HG02840 (cell line): ENCODE measurements at regions not wholly inside any gene's neighbourhood (a gene's known extent, or its start where the extent isn't known, plus 50 kb on each side); places are given as distances from the start of the nearest gene placed in this dataset.

Experiments used
- ATAC-seq: cut with Tn5 transposase; IDR thresholded peaks from one replicate; pipeline ENCODE4 v1.9.1; 2021; ENCODE audit warnings: mild to moderate bottlenecking, moderate library complexity, moderate number of reproducible peaks; ENCODE audit not compliant: unreplicated experiment, low FRiP score

DNA sequence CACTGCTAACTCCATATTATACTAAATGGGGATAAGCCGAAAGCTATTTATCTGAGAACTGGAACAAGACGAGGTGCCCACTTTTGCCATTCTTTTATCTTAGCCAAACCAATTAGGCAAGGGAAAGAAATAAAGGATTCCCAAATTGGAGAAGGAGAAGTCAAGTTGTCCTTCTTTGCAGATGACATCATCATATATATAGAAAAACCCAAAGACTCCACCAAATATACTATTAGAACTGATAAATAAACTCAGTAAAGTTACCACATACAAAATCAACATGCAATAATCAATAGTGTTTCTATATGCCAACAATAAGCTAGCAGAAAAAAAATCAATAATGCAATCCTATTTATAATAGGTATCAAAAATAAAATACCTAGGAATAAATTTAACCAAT is 570.3 kb upstream of the EPHA7 start:
- no peak for ATAC-seq

GRCh38 chr6:93985953-93986352 is 566.6 kb upstream of the EPHA7 start:
- ATAC-seq, result no peak

GRCh38 chr6:93975159-93975558 is 555.8 kb upstream of the EPHA7 start:
- ATAC-seq, result no peak

- ATAC-seq, result no peak
Observed at GRCh38 chr6:93974332-93974731, 555.0 kb upstream of the EPHA7 start.

DNA sequence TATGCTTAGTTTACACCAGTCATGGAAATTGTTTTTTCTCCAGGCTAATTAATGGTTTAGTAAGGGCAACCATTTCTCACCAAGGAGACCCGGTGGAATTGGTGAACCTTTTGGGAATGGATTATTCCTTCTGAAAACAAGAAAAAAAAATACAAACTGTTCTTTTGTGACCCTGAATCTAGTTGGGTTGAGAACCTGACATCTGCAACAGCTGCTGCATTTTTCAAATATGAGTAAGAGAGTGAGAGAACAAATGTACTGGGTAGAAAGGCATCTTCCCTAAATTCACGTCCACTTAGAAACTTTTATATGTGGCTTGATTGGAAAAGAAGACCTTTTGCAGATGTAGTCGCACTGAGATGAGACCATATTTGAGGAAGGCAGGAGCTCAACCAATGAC is 553.4 kb upstream of the EPHA7 start:
- ATAC-seq, result no peak

DNA sequence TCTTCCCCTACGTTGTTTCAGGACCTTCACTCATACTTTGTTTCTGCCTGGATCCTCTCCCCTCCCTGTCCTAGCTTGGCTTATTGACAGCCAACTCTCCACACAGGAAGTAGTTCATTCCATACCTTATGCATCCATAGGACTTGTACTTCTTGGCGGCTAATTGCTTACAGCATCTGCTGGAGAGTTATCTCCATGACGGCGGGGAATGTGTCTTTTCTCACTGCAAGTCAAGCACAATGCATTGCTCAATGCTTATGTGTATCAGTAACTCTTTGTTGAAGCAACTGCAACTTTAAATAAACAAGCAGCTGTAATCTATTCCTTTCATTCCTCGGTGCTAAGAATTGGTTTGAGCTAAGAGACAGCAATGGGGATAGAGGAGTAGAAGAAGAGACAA is 551.3 kb upstream of the EPHA7 start:
- ATAC-seq, result no peak

DNA sequence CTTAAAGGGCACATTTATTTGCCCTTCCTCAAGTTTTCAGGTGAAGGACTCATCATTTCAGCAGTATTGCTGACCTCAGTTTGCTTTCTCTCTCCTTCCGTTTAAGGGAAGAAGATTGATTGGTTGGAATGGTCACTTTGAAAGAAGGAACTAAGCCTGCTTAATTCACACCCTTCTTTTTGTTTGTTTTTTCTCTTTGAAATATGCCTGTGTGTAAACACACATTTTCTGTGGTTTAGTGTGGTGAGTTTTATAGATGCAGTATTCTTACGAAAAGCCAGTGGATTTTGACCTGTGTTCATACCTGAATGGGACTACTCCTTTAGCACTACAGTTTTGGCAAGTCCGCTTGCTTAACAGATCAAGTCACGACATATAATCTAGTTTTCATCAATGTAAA is 548.8 kb upstream of the EPHA7 start:
- no peak for ATAC-seq

- no peak for ATAC-seq
Observed at GRCh38 chr6:93964926-93965325, 545.6 kb upstream of the EPHA7 start.

GRCh38 chr6:93964321-93964720 is 545.0 kb upstream of the EPHA7 start:
- ATAC-seq, result no peak

DNA sequence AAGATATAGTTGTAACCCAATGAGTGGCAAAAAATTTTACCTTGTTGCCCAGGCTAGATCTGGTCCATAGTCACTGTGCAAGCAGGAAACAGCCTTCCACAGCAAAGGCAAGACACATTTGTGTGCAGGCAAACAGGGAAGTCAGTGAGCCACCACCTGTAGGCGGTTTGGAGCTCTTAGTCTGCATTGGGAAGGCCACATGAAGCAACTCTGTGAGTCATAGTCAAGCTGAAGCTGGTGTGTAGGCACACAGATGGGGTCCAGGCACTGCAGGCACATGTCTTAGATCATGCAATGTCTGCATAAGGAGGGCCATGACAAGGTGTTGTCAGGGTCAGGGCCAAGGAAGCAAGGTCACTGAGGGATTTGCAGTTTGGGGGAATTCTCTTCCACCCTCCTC is 543.2 kb upstream of the EPHA7 start:
- no peak for ATAC-seq

DNA sequence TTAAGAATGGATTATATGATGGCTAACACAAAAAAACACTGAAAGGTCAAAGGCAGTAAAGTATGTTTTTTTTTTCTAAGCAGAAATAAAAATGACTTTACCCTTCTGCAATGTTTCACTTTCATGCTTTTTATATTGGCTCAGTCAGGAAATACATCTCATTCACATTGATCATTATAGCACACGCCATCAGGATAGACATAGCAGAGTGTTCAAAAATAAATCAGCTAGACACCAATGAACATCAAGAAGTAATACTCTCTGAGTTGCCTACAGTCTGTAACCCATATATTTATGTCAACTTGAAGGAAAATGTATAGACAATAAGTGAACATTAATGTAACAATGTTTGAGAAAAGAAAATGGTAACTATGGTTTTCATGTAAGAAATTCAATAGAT is 535.2 kb upstream of the EPHA7 start:
- ATAC-seq, result no peak

DNA sequence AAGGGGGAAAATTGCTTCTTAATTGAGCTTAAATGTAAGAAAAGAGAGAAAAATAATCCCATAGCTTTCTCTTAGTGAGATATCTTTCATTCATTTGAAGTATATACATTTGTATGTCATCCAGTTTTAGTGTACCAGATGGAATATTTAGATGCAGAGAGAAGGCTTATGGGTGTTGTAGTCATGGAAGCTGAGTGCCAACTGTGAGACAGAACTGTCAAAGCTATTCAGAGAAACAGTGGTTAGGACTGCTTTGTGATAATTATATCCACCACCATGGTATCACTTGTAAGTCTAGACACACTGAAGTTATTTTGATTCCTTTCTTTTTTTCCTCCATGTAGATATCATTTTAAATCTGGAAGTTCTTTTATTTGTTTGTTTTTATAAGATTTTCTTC is 524.3 kb upstream of the EPHA7 start:
- ATAC-seq, result no peak

DNA sequence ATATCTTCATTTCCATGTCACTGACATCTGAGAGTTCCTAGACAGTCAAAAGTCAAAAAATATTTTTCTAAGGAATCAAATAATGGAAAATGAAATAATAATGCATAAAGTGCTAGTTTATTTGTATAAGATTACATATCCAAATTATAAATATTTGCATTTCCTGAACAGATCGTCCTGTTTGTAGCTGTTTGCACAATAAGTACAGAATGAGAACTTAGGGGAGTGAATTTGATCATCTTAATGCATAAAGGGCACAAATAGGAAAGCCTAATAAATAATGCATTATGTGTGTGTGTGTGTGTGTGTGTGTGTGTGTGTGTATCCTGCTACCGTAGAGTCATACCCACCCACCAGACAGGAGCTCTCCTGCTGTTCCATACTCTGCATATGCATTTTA is 521.0 kb upstream of the EPHA7 start:
- ATAC-seq, result no peak

DNA sequence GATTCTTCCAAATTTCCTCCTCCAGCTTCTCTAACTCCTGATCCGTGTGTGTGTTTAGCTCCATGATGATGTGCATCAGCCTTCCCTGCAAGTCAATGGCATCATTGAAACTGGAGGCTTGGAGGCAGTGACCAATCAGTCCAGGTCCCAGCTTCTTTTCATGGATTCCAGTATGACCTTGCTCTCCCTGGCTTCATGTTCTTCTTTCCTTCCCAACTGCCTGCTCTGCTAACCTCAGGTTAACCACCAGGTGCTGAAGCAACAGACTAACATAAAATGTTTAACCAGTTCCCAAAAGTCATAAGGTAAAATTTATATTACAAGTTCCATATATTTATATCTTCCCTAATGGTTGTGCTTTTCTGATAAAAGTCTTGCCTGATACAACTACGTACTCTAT is 512.8 kb upstream of the EPHA7 start:
- no peak for ATAC-seq

- ATAC-seq, result no peak
Observed at GRCh38 chr6:93927731-93928130, 508.4 kb upstream of the EPHA7 start.

GRCh38 chr6:93919365-93919764 is 500.0 kb upstream of the EPHA7 start:
- ATAC-seq, result no peak

DNA sequence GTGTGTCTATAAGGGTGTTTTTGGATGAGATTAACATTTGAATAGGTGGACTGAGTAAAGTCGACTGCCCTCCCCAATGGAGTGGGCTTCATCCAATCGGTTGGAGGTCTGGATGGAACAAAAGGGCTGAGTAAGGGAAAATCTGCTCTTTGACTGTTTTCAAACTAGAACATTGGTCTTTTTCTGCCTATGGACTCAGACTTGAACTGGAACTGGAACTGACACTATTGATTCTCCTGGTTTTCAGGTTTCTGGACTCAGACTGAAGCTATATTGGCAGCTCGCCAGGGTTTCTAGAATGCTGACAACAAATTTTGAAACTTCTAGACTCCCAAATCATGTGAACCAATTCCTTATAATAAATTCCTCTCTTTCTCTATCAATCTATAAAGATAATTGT is 498.9 kb upstream of the EPHA7 start:
- ATAC-seq, result no peak

DNA sequence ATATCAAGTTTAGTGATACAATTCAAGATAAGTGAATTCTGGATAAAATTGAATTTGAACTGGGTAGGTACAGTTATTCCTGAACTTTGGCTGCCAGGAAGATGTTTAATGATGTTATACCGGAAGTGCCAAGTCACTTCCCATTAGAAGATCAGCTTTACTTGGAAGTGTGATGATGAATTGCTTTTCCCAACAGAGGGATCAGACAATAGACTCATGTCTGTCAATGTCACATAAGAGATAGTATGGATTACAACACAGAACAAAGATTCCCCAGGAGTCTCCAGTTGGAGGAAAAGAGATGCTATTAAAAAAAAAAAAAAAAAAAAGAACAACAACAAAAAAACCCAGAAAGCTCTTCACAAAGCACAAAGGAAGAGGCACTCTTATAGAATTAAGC is 497.9 kb upstream of the EPHA7 start:
- no peak for ATAC-seq

- ATAC-seq, result no peak
Observed at GRCh38 chr6:93916716-93917115, 497.4 kb upstream of the EPHA7 start.

- no peak for ATAC-seq
Observed at GRCh38 chr6:93915961-93916360, 496.6 kb upstream of the EPHA7 start.

- no peak for ATAC-seq
Observed at GRCh38 chr6:93902517-93902916, 483.2 kb upstream of the EPHA7 start.

GRCh38 chr6:93900142-93900541 is 480.8 kb upstream of the EPHA7 start:
- no peak for ATAC-seq

DNA sequence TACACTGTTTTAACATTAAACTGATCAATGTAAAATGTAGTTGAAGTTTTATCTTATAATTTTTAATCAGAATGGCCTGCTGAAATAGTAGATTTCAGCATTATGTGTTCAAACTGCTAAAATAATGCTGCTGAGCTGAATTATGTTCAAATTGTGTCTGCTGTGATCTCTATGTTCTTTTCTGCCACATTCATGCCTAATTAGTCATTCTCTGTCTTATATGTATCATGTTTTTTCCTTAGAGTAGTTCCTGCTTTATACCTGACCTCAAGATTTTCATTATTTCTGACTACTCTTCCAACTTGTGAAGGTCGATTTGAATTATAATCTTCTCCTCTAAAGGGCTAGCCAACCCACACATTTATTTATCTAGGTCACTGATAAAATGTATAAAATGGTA is 476.7 kb upstream of the EPHA7 start:
- no peak for ATAC-seq

- ATAC-seq, result no peak
Observed at GRCh38 chr6:93894521-93894920, 475.2 kb upstream of the EPHA7 start.
